Body of pancreas (tissue), 4 donors: ENCODE measurements at regions not wholly inside any gene's neighbourhood (a gene's known extent, or its start where the extent isn't known, plus 50 kb on each side); places are given as distances from the start of the nearest gene placed in this dataset.

Source experiments
- ATAC-seq: fragments of 150-250 bp; one replicate; pipeline ENCODE4 v1.9.1; 2016
- DNase-seq, 4 donors: peaks; one replicate each; pipeline ENCODE4 v3.0.0-alpha.2; 2019
- H3K27ac ChIP-seq, 4 donors: fragments of 200-600 bp; sonication (generic); 1 replicate in 3 of 4; 2 replicates in 1 of 4; pipeline versions ENCODE4 v1.5.1 to v1.6.1; 2016 to 2019; ENCODE audit warnings: mild to moderate bottlenecking in 1 of 4, mixed read lengths in 1 of 4, moderate library complexity in 1 of 4
- H3K27me3 ChIP-seq, 2 donors: fragments of 200-600 bp; sonication (generic); one replicate each; pipeline ENCODE4 v1.6.0; 2016; ENCODE audit warnings: mild to moderate bottlenecking in 1 of 2
- H3K36me3 ChIP-seq, 2 donors: fragments of 200-600 bp; sonication (generic); replicated peaks in 1 of 2; 2 replicates each; pipeline ENCODE4 v1.5.1; 2016; ENCODE audit warnings: low read depth in 2 of 2; ENCODE audit not compliant: insufficient read depth in 1 of 2
- H3K4me1 ChIP-seq: fragments of 200-600 bp; sonication (generic); one replicate; pipeline ENCODE4 v1.6.0; 2016
- H3K4me3 ChIP-seq, 2 donors: fragments of 200-600 bp; sonication (generic); 1 replicate in 1 of 2; 2 replicates in 1 of 2; pipeline ENCODE4 v1.5.1; 2016 to 2019
- H3K9me3 ChIP-seq, 3 donors: fragments of 200-600 bp; sonication (generic); 1 replicate in 2 of 3; 2 replicates in 1 of 3; pipeline ENCODE4 v1.5.1; 2016
- POLR2A ChIP-seq, 3 donors: fragments of 450-650 bp; IDR thresholded peaks; one replicate each; pipeline ENCODE4 v1.6.1; 2016; ENCODE audit warnings: antibody characterized with exemption in 3 of 3, mild to moderate bottlenecking in 2 of 3
- WGBS, 2 donors: methylation state at CpG; one replicate each; pipeline ENCODE4 v1.1.5; 2017; 5-methylcytosine and 5-hydroxymethylcytosine counted together
- intact Hi-C: fragments of 100-400 bp; cut with DNase I; formaldehyde crosslinking; loops from one replicate; pipeline ENCODE4 v1.15.1; 2023
- TF ChIP-seq, protein P1 (sequence below), 7 experiments: fragments of 450-650 bp in 4 of 7; fragments of 200-600 bp in 3 of 7; sonication (generic) in 3 of 7; IDR thresholded peaks; one replicate each; pipeline ENCODE4 v1.5.1; 2016 to 2019; ENCODE audit warnings: antibody characterized with exemption in 7 of 7

DNA sequence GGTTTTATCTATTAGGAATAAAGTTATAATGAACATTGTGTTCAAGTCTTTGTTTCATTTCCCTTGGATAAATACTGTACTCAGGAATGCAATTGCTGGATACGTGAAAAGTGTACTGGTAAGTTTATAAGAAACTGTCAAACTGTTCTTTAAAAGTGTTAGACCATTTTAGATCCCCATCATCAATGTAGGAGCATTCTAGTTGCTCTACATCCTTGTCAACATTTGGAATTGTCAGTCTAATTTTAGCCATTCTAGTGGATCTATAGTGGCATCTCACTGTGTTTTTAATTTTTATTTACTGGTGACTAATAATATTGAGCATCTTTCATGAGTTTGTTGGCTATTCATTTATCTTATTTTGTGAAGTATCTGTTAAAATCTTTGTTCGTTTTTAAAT, 354.0 kb upstream of the NRP1 start:
- TF ChIP-seq, protein P1, sequence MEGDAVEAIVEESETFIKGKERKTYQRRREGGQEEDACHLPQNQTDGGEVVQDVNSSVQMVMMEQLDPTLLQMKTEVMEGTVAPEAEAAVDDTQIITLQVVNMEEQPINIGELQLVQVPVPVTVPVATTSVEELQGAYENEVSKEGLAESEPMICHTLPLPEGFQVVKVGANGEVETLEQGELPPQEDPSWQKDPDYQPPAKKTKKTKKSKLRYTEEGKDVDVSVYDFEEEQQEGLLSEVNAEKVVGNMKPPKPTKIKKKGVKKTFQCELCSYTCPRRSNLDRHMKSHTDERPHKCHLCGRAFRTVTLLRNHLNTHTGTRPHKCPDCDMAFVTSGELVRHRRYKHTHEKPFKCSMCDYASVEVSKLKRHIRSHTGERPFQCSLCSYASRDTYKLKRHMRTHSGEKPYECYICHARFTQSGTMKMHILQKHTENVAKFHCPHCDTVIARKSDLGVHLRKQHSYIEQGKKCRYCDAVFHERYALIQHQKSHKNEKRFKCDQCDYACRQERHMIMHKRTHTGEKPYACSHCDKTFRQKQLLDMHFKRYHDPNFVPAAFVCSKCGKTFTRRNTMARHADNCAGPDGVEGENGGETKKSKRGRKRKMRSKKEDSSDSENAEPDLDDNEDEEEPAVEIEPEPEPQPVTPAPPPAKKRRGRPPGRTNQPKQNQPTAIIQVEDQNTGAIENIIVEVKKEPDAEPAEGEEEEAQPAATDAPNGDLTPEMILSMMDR (IDR thresholded peaks at IDR 0.05), result no peak
- no peak for TF ChIP-seq POLR2A (IDR thresholded peaks at IDR 0.05)
- Histone ChIP-seq H3K27me3 (no peaks in the 10 kb centered on the region), H3K36me3 (no peaks in the 10 kb centered on the region), H3K27ac (no peak overlapping the region), H3K9me3 (peaks cover 0 to 14% (median 0%) of the 10 kb centered on the region in 3 donors), H3K4me3 (no peak overlapping the region), H3K4me1 (no peaks in the 10 kb centered on the region)
- DNase-seq, result no peak
- 73 to 74% methylated on average over 2 of the region's 2 CpGs for WGBS, 2 donors
- intact Hi-C loops, result no loop called here
- no peak for ATAC-seq

DNA sequence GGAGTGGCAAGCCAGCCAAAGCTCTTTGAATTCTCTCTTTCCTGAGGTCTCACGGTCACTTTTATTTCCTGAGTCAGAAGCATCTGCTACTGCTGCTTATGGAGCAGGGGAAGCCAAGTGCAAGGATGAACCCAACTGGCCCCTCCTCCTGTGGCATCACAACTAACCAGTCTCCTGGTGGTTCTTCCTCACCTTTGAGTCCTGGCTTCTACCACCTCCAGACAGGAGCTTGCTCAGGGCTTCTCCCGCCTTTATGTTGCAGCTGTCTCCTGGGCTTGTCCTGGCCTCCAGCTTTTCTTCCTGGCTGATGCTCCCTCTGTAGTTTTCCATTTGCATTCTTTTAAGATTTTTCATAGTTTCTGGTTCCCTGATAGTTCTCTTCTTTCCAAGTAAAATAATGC, 349.7 kb upstream of the NRP1 start:
- WGBS, 2 donors, result 81 to 88% methylated on average over 2 of the region's 2 CpGs
- TF ChIP-seq, protein P1 (IDR thresholded peaks at IDR 0.05), result no peak
- no peak for TF ChIP-seq POLR2A (IDR thresholded peaks at IDR 0.05)
- DNase-seq (no peak), ATAC-seq (no peak)
- Histone ChIP-seq H3K4me1 (no peaks in the 10 kb centered on the region), H3K9me3 (no peaks in the 10 kb centered on the region), H3K27me3 (no peaks in the 10 kb centered on the region), H3K36me3 (no peaks in the 10 kb centered on the region), H3K27ac (no peak overlapping the region), H3K4me3 (no peak overlapping the region)
- intact Hi-C loops, result no loop called here

DNA sequence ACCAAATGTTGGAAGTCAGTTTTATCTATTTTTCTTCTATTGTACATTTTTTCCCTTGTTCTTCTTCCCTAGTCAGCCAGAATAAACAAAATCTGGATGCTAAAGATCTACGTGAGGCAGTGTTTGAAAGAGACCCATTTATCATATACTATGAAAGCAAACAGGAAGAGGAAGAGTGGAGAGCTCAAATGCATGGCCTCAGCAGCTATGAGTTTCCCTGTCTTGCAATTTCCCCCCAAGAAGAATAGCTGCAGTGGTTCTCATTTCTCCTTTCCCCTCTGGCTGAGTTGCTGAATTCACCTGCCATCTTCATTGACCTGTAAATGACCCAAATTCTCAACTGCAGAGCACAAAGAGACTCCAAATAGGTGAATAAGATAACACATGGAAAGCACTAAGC, 347.1 kb upstream of the NRP1 start:
- TF ChIP-seq, protein P1 (IDR thresholded peaks at IDR 0.05), result no peak
- no peak for TF ChIP-seq POLR2A (IDR thresholded peaks at IDR 0.05)
- H3K4me1 ChIP-seq, result no peaks in the 10 kb centered on the region
- no peaks in the 10 kb centered on the region for H3K9me3 ChIP-seq
- 35 to 55% methylated on average over 1 of the region's 1 CpG for WGBS, 2 donors
- H3K27me3 ChIP-seq, result no peaks in the 10 kb centered on the region
- no peaks in the 10 kb centered on the region for H3K36me3 ChIP-seq
- H3K27ac ChIP-seq, result no peak overlapping the region
- DNase-seq (no peak), ATAC-seq (no peak)
- intact Hi-C loops, result no loop called here
- H3K4me3 ChIP-seq, result no peak overlapping the region

- H3K9me3 ChIP-seq, result no peaks in the 10 kb centered on the region
- ATAC-seq (no peak), DNase-seq (no peak)
- H3K4me3 ChIP-seq, result no peak overlapping the region
- intact Hi-C loops, result no loop called here
- no peak for TF ChIP-seq POLR2A (IDR thresholded peaks at IDR 0.05)
- TF ChIP-seq, protein P1 (IDR thresholded peaks at IDR 0.05), result no peak
- H3K27ac ChIP-seq, result no peak overlapping the region
- no peaks in the 10 kb centered on the region for H3K27me3 ChIP-seq
- WGBS, 2 donors, result 81 to 87% methylated on average over 5 of the region's 5 CpGs
- H3K4me1 ChIP-seq, result no peaks in the 10 kb centered on the region
- H3K36me3 ChIP-seq, result no peaks in the 10 kb centered on the region
Measured at GRCh38 chr10:33680036-33680435, 345.6 kb upstream of the NRP1 start.

DNA sequence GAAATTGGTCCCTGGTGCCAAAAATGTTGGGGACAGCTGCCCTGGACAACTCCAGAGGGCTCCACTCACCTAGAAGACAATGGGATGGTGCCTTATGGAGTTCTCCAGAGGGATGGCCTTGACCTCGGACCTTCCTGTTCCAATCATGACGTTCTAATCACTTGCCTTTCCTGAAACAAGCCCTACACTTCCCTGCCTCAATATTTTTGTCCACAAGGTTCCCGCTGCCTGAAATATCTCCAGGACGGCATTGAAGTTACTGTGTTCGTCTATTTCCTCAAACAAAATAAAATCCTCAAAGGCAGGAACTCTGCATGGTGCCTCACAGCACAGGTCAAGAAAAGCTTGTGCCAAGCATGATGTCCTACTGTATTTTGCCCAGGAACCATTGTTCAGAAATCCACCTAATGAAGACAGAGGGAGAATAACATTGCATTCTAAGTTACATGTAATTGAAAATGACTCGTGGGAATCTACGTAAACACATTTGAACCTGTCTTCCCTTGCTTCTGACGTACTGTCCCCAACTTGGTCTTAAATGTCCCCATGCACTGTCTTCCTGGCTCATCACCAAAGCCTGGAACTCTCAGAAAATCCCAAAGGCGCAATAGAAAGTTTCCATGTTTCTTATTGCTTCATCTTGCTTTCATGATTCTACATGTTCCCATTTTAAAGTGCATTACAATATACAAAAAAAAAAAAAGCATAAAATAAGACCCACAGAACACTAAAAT, 342.3 kb upstream of the NRP1 start:
- TF ChIP-seq POLR2A (IDR thresholded peaks at IDR 0.05), result no peak
- TF ChIP-seq, protein P1 (IDR thresholded peaks at IDR 0.05), result no peak
- intact Hi-C loops, result no loop called here
- DNase-seq (no peak), ATAC-seq (no peak)
- Histone ChIP-seq H3K27me3 (no peaks in the 10 kb centered on the region), H3K9me3 (no peaks in the 10 kb centered on the region), H3K27ac (no peak overlapping the region), H3K4me3 (no peak overlapping the region), H3K36me3 (no peaks in the 10 kb centered on the region), H3K4me1 (no peaks in the 10 kb centered on the region)
- WGBS, 2 donors, result 68 to 79% methylated on average over 9 of the region's 9 CpGs
